ENCODE measurements at regions not wholly inside any gene's neighbourhood (a gene's known extent, or its start where the extent isn't known, plus 50 kb on each side); places are given as distances from the start of the nearest gene placed in this dataset.

DNA sequence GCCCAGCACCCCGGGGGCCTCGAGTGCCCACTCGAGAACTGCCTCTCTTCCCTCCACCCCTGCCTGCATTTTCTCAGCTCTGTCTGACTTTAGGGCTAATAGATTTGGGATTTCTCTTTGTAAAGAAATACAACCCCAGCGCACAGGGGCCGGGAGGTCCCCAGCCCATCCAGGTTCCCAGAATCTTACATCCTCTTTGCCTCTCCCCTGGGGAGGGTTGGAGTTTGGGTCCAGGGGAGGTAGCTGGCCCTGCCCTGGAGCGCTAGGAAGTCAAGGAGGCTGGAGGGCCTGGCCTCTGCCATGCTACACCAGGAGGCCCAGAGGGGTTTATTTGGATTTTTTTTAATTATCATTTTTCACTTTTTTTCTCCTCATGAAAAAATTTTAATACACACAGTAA is 65.7 kb upstream of the LMO1 start:
- dilution Hi-C loops (cut with MboI; ENCODE audit: extremely low pct_ligation_motif_present, low sequenced_read_pairs): no loop called here

DNA sequence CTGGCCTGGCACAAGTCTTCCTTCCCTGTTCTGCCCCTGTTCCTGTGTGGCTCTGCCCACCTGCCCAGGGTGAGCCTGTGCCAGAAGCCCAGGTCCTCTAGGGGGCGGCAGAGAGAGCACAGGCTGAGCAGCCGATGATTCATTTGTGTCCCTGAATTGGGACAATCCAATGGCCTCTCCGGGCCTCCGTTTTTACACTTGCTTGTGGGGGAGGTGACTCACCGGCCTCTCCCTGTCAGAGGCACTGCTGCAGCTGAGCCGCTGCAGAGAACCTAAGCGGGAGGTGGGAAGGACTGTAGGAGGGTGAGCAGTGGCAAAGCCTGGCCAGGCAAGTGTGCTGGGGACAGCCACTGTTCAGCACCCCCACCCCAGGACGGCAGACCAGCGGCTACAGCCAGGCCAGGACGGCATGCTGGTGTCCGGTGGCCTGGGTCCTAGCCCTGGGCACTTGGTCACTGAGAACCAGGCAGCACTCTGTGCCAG is 65.2 kb upstream of the LMO1 start:
- H3K9me3 ChIP-seq (ENCODE audit: control insufficient read depth, low read depth, low read length): no peaks in the 10 kb centered on the region
- H4K20me1 ChIP-seq (ENCODE audit: control insufficient read depth, extremely low read depth, insufficient read depth, low read length): no peaks in the 10 kb centered on the region
- H3K27ac ChIP-seq (ENCODE audit: control insufficient read depth, insufficient read depth, low read length): no peak overlapping the region
- no peak overlapping the region for H2AFZ ChIP-seq (ENCODE audit: control insufficient read depth, low read length)
- no peaks in the 10 kb centered on the region for H3K36me3 ChIP-seq (ENCODE audit: control insufficient read depth in 2 of 2, extremely low read depth in 1 of 2, insufficient read depth in 2 of 2, low read length in 2 of 2)
- H3K9ac ChIP-seq (ENCODE audit: control insufficient read depth, extremely low read depth, insufficient read depth, low read length): no peak overlapping the region
- H3K4me2 ChIP-seq (ENCODE audit: control insufficient read depth, extremely low read depth, insufficient read depth, low read depth, low read length): no peak overlapping the region
- peak; percentile 53 for FAIRE-seq
- H3K4me3 ChIP-seq (ENCODE audit: control insufficient read depth in 2 of 3, extremely low read depth in 1 of 3, insufficient read depth in 2 of 3, low read depth in 1 of 3, low read length in 3 of 3): no peak overlapping the region
- peaks cover 31% of the 10 kb centered on the region for H3K27me3 ChIP-seq (ENCODE audit: control insufficient read depth, extremely low read depth, insufficient read depth, low read length)
- peak; percentile 83 for DNase-seq (ENCODE audit: low read depth, low spot score)
- H3K9me1 ChIP-seq (ENCODE audit: control insufficient read depth, extremely low read depth, insufficient read depth, low read length): no peaks in the 10 kb centered on the region
- H3K4me1 ChIP-seq (ENCODE audit: control insufficient read depth, extremely low read depth, insufficient read depth, low read length): peaks cover 5% of the 10 kb centered on the region
- no peaks in the 10 kb centered on the region for H3K79me2 ChIP-seq (ENCODE audit: control insufficient read depth, insufficient read depth, low read length)
- TF ChIP-seq, protein P1, sequence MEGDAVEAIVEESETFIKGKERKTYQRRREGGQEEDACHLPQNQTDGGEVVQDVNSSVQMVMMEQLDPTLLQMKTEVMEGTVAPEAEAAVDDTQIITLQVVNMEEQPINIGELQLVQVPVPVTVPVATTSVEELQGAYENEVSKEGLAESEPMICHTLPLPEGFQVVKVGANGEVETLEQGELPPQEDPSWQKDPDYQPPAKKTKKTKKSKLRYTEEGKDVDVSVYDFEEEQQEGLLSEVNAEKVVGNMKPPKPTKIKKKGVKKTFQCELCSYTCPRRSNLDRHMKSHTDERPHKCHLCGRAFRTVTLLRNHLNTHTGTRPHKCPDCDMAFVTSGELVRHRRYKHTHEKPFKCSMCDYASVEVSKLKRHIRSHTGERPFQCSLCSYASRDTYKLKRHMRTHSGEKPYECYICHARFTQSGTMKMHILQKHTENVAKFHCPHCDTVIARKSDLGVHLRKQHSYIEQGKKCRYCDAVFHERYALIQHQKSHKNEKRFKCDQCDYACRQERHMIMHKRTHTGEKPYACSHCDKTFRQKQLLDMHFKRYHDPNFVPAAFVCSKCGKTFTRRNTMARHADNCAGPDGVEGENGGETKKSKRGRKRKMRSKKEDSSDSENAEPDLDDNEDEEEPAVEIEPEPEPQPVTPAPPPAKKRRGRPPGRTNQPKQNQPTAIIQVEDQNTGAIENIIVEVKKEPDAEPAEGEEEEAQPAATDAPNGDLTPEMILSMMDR (optimal IDR thresholded peaks at IDR 0.05 in 1 of 3, IDR thresholded peaks at IDR 0.05 in 1 of 3, conservative IDR thresholded peaks at IDR 0.05 in 1 of 3; ENCODE audit: extremely low read depth in 1 of 3, insufficient read depth in 2 of 3, low read length in 3 of 3): peak; percentile 75 to 95 (median 83)
- no peak for TF ChIP-seq EZH2 (IDR thresholded peaks at IDR 0.05; ENCODE audit: low read length)
- dilution Hi-C loops (cut with MboI; ENCODE audit: extremely low pct_ligation_motif_present, low sequenced_read_pairs): no loop called here

More for the DNA sequence above, 65.7 kb upstream of the LMO1 start:
- Histone ChIP-seq H3K4me3 (ENCODE audit: control insufficient read depth in 2 of 3, extremely low read depth in 1 of 3, insufficient read depth in 2 of 3, low read depth in 1 of 3, low read length in 3 of 3) (no peak overlapping the region), H3K27me3 (ENCODE audit: control insufficient read depth, extremely low read depth, insufficient read depth, low read length) (peaks cover 27% of the 10 kb centered on the region), H3K36me3 (ENCODE audit: control insufficient read depth in 2 of 2, extremely low read depth in 1 of 2, insufficient read depth in 2 of 2, low read length in 2 of 2) (no peaks in the 10 kb centered on the region), H3K27ac (ENCODE audit: control insufficient read depth, insufficient read depth, low read length) (no peak overlapping the region), H3K4me2 (ENCODE audit: control insufficient read depth, extremely low read depth, insufficient read depth, low read depth, low read length) (no peak overlapping the region), H3K9me3 (ENCODE audit: control insufficient read depth, low read depth, low read length) (no peaks in the 10 kb centered on the region), H2AFZ (ENCODE audit: control insufficient read depth, low read length) (no peak overlapping the region), H3K79me2 (ENCODE audit: control insufficient read depth, insufficient read depth, low read length) (no peaks in the 10 kb centered on the region), H3K9me1 (ENCODE audit: control insufficient read depth, extremely low read depth, insufficient read depth, low read length) (no peaks in the 10 kb centered on the region), H4K20me1 (ENCODE audit: control insufficient read depth, extremely low read depth, insufficient read depth, low read length) (no peaks in the 10 kb centered on the region), H3K9ac (ENCODE audit: control insufficient read depth, extremely low read depth, insufficient read depth, low read length) (no peak overlapping the region), H3K4me1 (ENCODE audit: control insufficient read depth, extremely low read depth, insufficient read depth, low read length) (peaks cover 9% of the 10 kb centered on the region)
- FAIRE-seq (no peak), DNase-seq (ENCODE audit: low read depth, low spot score) (no peak)
- TF ChIP-seq EZH2 (IDR thresholded peaks at IDR 0.05; ENCODE audit: low read length): no peak
- TF ChIP-seq, protein P1 (optimal IDR thresholded peaks at IDR 0.05 in 1 of 3, IDR thresholded peaks at IDR 0.05 in 1 of 3, conservative IDR thresholded peaks at IDR 0.05 in 1 of 3; ENCODE audit: extremely low read depth in 1 of 3, insufficient read depth in 2 of 3, low read length in 3 of 3): no peak

Data from keratinocyte (primary cell).